MM.1S (cell line): ENCODE measurements at regions not wholly inside any gene's neighbourhood (a gene's known extent, or its start where the extent isn't known, plus 50 kb on each side); places are given as distances from the start of the nearest gene placed in this dataset.

ENCODE experiments used
- DNase-seq: peaks from one replicate; pipeline ENCODE4 v3.0.0-alpha.2; 2015
- H2AFZ ChIP-seq: fragments of 300-600 bp; sonication (generic); 2 replicates; pipeline ENCODE4 v1.6.0; 2016; ENCODE audit warnings: antibody characterized with exemption, low read length
- H3F3A ChIP-seq: fragments of 300-600 bp; sonication (generic); 2 replicates; pipeline ENCODE4 v1.6.1; 2016; ENCODE audit warnings: mild to moderate bottlenecking, antibody characterized with exemption, low read length, moderate library complexity, mixed read lengths; ENCODE audit not compliant: insufficient read depth
- H3K27ac ChIP-seq: fragments of 300-600 bp; sonication (generic); 2 replicates; pipeline ENCODE4 v1.5.1; 2016; ENCODE audit warnings: mild to moderate bottlenecking, low read length
- H3K27me3 ChIP-seq: fragments of 300-600 bp; sonication (generic); replicated peaks from 2 replicates; pipeline ENCODE4 v1.6.0; 2016; ENCODE audit warnings: low read length; ENCODE audit not compliant: insufficient read depth
- H3K36me3 ChIP-seq: fragments of 300-600 bp; sonication (generic); replicated peaks from 2 replicates; pipeline ENCODE4 v1.6.1; 2016; ENCODE audit warnings: mild to moderate bottlenecking, low read length, mixed read lengths; ENCODE audit not compliant: insufficient read depth
- H3K4me1 ChIP-seq: fragments of 300-600 bp; sonication (generic); 2 replicates; pipeline ENCODE4 v1.6.1; 2016; ENCODE audit warnings: low read length, mixed read lengths
- H3K4me2 ChIP-seq: fragments of 300-600 bp; sonication (generic); 2 replicates; pipeline ENCODE4 v1.6.0; 2016; ENCODE audit warnings: low read depth, low read length
- H3K4me3 ChIP-seq: fragments of 300-600 bp; sonication (generic); 2 replicates; pipeline ENCODE4 v1.5.1; 2016; ENCODE audit warnings: low read length, mixed read lengths
- H3K79me2 ChIP-seq: fragments of 300-600 bp; sonication (generic); 2 replicates; pipeline ENCODE4 v1.6.1; 2016; ENCODE audit warnings: mixed run types, low read length, mixed read lengths
- H3K9ac ChIP-seq: fragments of 300-600 bp; sonication (generic); 2 replicates; pipeline ENCODE4 v1.6.1; 2016; ENCODE audit warnings: low read length, mixed read lengths
- H3K9me2 ChIP-seq: fragments of 300-600 bp; sonication (generic); replicated peaks from 2 replicates; pipeline ENCODE4 v1.6.1; 2016; ENCODE audit warnings: mild to moderate bottlenecking, low read length, mixed read lengths; ENCODE audit not compliant: insufficient read depth
- H3K9me3 ChIP-seq: fragments of 300-600 bp; sonication (generic); replicated peaks from 2 replicates; pipeline ENCODE4 v1.6.1; 2016; ENCODE audit warnings: mild to moderate bottlenecking, low read length, mixed read lengths; ENCODE audit not compliant: insufficient read depth
- H4K20me1 ChIP-seq: fragments of 300-600 bp; sonication (generic); 2 replicates; pipeline ENCODE4 v1.6.1; 2016; ENCODE audit warnings: mild to moderate bottlenecking, low read length, moderate library complexity, mixed read lengths; ENCODE audit not compliant: insufficient read depth
- CTCF ChIP-seq: fragments of 300-600 bp; sonication (generic); IDR thresholded peaks from 2 replicates; pipeline ENCODE4 v1.5.1; 2016; ENCODE audit warnings: antibody characterized with exemption, low read length, mixed read lengths
- EZH2 ChIP-seq: fragments of 300-600 bp; sonication (generic); optimal IDR thresholded peaks from 2 replicates; pipeline ENCODE3; 2017; ENCODE audit warnings: low read depth, mild to moderate bottlenecking, antibody characterized with exemption, low read length, mixed read lengths
- EZH2phosphoT487 ChIP-seq: fragments of 300-600 bp; sonication (generic); IDR thresholded peaks from 2 replicates; pipeline ENCODE4 v1.6.1; 2018; ENCODE audit warnings: antibody characterized with exemption, low read length

GRCh38 chr2:185428000-185428399 lies 310.6 kb upstream of the FSIP2 start:
- Histone ChIP-seq H3K4me3 (no peak overlapping the region), H3K4me2 (no peak overlapping the region), H2AFZ (no peak overlapping the region), H4K20me1 (no peaks in the 10 kb centered on the region), H3K36me3 (no peaks in the 10 kb centered on the region), H3K9me2 (no peaks in the 10 kb centered on the region), H3K9ac (no peak overlapping the region), H3K27ac (no peak overlapping the region), H3K79me2 (no peaks in the 10 kb centered on the region), H3K9me3 (no peaks in the 10 kb centered on the region), H3F3A (no peaks in the 10 kb centered on the region), H3K4me1 (no peaks in the 10 kb centered on the region), H3K27me3 (no peaks in the 10 kb centered on the region)
- no peak for DNase-seq
- TF ChIP-seq EZH2: no peak

- no peaks in the 10 kb centered on the region for H3K79me2 ChIP-seq
- TF ChIP-seq CTCF: no peak
- no peak for TF ChIP-seq EZH2
- no peak for TF ChIP-seq EZH2phosphoT487
- H3F3A ChIP-seq: no peaks in the 10 kb centered on the region
These were observed 304.8 kb upstream of the FSIP2 start for GRCh38 chr2:185433824-185434223.

GRCh38 chr2:185436787-185437372 lies 301.7 kb upstream of the FSIP2 start:
- no peak overlapping the region for H2AFZ ChIP-seq
- TF ChIP-seq CTCF (no peak), EZH2phosphoT487 (no peak), EZH2 (no peak)
- DNase-seq: no peak
- H3K9me2 ChIP-seq: no peaks in the 10 kb centered on the region
- no peak overlapping the region for H3K4me2 ChIP-seq
- no peaks in the 10 kb centered on the region for H3K27me3 ChIP-seq
- H3F3A ChIP-seq: no peaks in the 10 kb centered on the region
- no peak overlapping the region for H3K9ac ChIP-seq
- no peaks in the 10 kb centered on the region for H4K20me1 ChIP-seq
- no peaks in the 10 kb centered on the region for H3K36me3 ChIP-seq
- H3K9me3 ChIP-seq: no peaks in the 10 kb centered on the region
- no peaks in the 10 kb centered on the region for H3K4me1 ChIP-seq
- no peaks in the 10 kb centered on the region for H3K79me2 ChIP-seq
- H3K4me3 ChIP-seq: no peak overlapping the region
- no peak overlapping the region for H3K27ac ChIP-seq

More at GRCh38 chr2:185433824-185434223, 304.8 kb upstream of the FSIP2 start:
- H3K9ac ChIP-seq: no peak overlapping the region
- H3K4me1 ChIP-seq: no peaks in the 10 kb centered on the region
- no peaks in the 10 kb centered on the region for H3K36me3 ChIP-seq
- H3K4me2 ChIP-seq: no peak overlapping the region
- H3K9me2 ChIP-seq: no peaks in the 10 kb centered on the region
- no peaks in the 10 kb centered on the region for H3K9me3 ChIP-seq
- DNase-seq: no peak
- no peak overlapping the region for H3K27ac ChIP-seq
- no peaks in the 10 kb centered on the region for H3K27me3 ChIP-seq
- H3K4me3 ChIP-seq: no peak overlapping the region
- H2AFZ ChIP-seq: no peak overlapping the region
- H4K20me1 ChIP-seq: no peaks in the 10 kb centered on the region

GRCh38 chr2:185441486-185442005 lies 297.1 kb upstream of the FSIP2 start:
- H3K27ac ChIP-seq: no peak overlapping the region
- no peaks in the 10 kb centered on the region for H3K36me3 ChIP-seq
- no peaks in the 10 kb centered on the region for H4K20me1 ChIP-seq
- no peaks in the 10 kb centered on the region for H3K79me2 ChIP-seq
- DNase-seq: no peak
- no peaks in the 10 kb centered on the region for H3K27me3 ChIP-seq
- no peaks in the 10 kb centered on the region for H3K9me3 ChIP-seq
- H3K4me3 ChIP-seq: no peak overlapping the region
- no peaks in the 10 kb centered on the region for H3K9me2 ChIP-seq
- no peaks in the 10 kb centered on the region for H3K4me1 ChIP-seq
- no peak overlapping the region for H3K9ac ChIP-seq
- H3K4me2 ChIP-seq: no peak overlapping the region
- TF ChIP-seq CTCF: no peak
- TF ChIP-seq EZH2phosphoT487: no peak
- no peak for TF ChIP-seq EZH2
- H3F3A ChIP-seq: no peaks in the 10 kb centered on the region
- H2AFZ ChIP-seq: no peak overlapping the region
